ENCODE measurements at regions not wholly inside any gene's neighbourhood (a gene's known extent, or its start where the extent isn't known, plus 50 kb on each side); places are given as distances from the start of the nearest gene placed in this dataset.

DNA sequence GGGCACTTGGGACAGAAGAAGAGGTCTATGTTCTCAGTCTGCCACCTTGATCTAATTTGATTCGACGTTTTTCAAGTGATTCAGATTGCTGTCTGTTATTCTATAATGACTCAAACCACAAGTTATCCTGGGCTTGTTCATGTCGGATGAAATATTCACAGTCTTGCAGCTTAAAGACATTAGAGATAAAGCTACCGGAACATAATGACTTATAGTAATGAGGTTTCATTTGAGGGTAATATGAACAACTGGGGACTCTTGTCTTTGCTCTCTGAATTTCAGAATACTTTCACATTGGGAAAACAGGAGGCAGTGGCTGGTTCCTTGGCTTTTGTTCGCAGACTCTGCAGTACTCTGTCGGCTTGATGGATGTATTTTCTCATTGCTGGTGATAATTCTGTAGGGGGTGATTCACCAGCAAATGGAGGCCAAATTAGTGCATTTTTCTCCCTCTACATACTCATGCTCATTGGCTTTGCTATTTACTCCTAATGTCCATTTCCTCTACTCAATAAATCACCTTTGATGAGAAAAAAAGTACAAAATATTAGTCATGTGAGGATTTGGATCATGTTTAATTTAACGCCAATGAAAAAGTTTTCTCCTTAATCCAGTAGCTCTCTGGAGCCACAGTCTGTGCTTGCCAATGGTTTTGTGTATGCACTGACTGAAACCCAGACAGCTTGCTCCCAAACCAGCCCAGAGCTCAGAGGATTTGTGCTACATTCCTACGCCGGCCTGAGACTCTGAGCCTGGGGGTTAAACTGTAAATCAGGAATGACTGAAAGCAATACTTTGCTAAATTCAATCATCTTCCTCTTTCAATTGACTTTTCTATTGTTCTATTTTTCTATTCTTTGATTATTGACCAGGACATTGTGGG lies 154.7 kb upstream of the ANKH start:
- no peak for DNase-seq
- TF ChIP-seq POLR2A (IDR thresholded peaks at IDR 0.05; ENCODE audit: low read length) (no peak), GATA1 (IDR thresholded peaks at IDR 0.05; ENCODE audit: low read depth, low read length) (no peak)

DNA sequence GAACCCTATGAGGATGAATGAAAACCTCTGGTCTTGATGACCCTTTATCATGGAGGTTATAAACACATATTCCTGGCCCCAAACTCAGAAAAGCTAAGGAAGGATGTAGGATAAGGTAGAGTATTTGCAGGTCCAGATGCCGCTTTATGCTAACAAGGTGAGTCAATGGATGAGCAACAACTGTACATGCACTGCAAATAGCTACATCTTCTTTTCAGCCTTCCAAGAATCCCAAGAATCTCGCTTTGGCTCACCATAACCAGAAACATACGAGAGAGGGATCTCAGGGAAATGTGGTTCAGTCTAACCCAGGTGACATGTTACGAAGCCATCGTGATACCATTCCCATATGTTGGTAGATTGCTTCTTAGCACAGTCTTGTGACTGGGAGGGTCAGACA lies 152.3 kb upstream of the ANKH start:
- DNase-seq = no peak
- no peak for TF ChIP-seq POLR2A (IDR thresholded peaks at IDR 0.05; ENCODE audit: low read length)
- no peak for TF ChIP-seq GATA1 (IDR thresholded peaks at IDR 0.05; ENCODE audit: low read depth, low read length)

DNA sequence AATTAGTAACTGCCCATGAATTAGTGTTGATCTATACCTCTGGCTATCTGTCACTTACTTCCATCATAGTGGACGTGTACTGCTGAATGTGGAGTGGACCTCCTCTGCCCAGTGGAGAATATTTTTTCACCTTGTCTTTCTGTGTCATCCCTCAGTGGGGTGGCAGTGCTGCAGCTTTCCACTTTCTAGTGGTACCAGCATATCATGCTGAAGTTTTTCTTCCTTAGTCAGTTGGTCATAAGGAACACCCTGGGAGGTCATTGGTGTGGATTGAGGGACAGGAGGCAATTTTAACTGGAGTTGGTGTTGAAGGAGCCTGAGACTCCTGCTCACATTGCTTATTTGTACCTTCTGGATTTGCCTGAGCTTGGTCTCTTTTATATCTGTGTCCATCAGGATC lies 151.7 kb upstream of the ANKH start:
- no peak for TF ChIP-seq POLR2A (IDR thresholded peaks at IDR 0.05; ENCODE audit: low read length)
- no peak for TF ChIP-seq GATA1 (IDR thresholded peaks at IDR 0.05; ENCODE audit: low read depth, low read length)
- DNase-seq = no peak

DNA sequence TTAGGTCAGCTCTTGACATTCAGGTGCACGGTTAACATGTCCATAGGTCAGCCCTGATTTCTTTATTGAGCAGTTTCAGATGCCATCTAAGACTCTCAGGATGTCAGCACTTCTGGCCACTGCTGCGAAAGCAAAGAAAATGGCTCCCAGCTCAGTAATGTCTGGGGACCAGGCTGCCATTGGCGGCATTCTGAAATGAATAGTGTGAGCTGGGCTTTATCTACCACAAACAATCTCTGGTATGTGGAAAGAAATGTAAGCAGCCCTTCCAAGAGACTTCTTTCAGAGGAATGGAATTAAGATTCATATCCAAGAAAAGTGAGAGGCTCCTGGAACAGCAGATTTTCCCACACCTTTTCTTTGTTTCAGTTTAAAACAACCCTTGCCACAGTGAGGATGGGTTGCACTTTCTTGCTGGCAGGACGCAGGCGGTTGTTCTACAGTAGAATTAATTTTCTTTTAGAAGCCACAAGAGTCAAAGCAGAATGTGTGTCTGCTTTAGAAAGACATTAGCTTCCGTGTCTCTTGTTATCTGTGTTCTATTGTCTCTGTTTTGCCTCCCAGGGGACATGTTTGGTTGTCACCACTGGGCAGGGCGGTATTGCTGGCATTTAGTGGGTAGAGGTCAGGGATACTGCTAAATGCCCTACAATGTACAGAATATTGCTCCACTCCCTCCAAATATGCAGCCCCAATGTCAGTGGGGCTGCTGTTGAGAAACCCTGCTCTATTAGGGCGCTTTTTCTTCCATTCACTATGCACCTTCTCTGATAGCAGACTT lies 149.9 kb upstream of the ANKH start:
- TF ChIP-seq GATA1 (IDR thresholded peaks at IDR 0.05; ENCODE audit: low read depth, low read length) (no peak), POLR2A (IDR thresholded peaks at IDR 0.05; ENCODE audit: low read length) (no peak)
- no peak for DNase-seq

DNA sequence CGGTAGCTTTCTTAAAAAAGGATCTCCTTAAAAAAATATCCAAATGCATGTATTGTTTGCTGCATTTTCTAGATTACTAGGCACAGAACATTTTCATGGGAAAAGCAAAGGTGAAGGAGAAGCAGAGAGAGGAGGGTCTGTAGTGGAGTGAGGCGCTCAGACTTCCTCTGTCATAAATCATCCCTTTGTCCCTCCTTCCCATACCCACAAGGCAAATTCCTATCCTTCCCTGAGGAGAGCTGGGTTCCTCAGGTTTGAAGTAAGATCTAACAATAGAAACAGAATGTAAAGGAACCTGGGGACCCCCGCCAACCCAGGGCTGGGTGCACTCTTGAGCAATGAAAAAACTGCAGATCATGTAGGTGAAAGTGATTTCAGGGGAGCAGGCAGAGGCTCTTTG lies 149.2 kb upstream of the ANKH start:
- no peak for TF ChIP-seq GATA1 (IDR thresholded peaks at IDR 0.05; ENCODE audit: low read depth, low read length)
- no peak for TF ChIP-seq POLR2A (IDR thresholded peaks at IDR 0.05; ENCODE audit: low read length)
- DNase-seq = no peak

DNA sequence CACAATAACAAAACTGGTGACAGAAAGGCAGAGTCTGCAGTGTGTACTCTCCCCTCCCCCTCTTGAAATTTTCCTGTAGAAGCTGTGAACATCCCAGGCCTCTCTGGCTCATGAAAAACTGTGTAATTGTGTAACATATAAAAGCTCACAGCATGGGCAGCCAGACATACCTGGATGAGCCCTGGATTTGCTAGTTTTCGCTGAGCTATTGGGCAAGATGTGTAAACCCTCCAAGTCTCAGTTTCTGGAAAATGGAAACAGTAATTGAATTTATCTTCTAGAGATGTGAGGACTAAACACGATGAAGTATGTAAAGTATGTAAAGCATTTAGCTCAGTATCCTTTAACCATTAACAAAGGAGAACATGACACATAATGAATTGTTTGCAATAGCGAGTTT lies 143.2 kb upstream of the ANKH start:
- no peak for TF ChIP-seq GATA1 (IDR thresholded peaks at IDR 0.05; ENCODE audit: low read depth, low read length)
- no peak for TF ChIP-seq POLR2A (IDR thresholded peaks at IDR 0.05; ENCODE audit: low read length)
- DNase-seq = no peak

DNA sequence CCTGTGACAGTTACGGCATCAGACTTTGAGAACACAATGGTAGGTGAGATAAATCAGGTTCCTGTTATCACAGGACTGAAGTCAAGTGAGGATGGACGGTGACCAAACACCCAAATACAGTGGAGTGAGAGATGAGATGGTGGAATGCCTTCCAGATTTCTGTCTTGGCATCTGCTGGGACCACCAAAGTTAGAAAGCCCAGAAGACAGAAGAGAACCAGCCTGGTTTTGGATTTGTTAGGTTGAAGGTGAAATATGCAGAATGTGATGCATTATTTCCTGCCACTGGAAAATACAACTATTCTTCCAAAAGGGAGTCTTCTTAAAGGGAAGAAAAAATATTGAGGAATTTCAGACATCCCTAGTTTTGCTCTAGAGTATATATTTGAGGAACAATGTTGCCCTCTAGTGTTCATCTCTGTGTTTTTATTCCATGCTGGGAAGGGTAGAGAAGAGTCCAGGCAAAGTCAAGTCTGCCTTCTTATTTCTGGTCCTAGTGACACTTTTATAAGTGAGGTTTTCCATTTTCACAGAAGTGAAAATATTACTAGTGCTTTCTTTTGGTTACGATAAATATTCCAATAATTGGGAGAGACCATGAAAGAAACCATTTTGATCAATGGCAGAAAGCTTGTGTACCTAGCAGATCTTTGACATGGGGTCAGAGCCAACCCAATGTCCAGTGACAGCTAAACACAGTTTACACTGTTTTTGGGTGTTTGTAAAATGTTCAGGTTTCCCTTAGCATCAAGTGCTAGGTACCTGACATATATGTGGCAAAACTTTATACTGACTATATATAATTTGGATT lies 142.3 kb upstream of the ANKH start:
- TF ChIP-seq POLR2A (IDR thresholded peaks at IDR 0.05; ENCODE audit: low read length) (no peak), GATA1 (IDR thresholded peaks at IDR 0.05; ENCODE audit: low read depth, low read length) (no peak)
- DNase-seq = peak; percentile 17 to 63

DNA sequence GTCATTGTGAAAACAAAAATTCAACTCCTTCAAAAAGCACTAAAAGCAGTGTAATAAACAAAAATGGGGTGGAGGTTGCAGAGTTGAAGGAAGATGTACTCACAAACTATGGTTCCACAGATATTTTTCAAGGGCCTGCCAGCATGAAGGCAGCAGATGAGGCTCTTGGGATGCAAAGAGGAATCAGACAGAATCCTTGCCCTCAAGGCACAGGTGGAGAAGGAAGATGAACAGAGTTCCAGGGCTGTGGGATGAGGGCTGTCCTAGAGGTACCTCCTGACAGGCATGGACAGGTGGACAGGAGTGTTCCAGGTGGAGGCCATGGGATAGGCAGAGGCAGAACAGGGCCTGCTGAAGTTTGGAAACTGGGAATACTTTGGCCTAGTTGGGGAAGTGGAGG lies 140.5 kb upstream of the ANKH start:
- no peak for DNase-seq
- no peak for TF ChIP-seq GATA1 (IDR thresholded peaks at IDR 0.05; ENCODE audit: low read depth, low read length)
- no peak for TF ChIP-seq POLR2A (IDR thresholded peaks at IDR 0.05; ENCODE audit: low read length)

DNA sequence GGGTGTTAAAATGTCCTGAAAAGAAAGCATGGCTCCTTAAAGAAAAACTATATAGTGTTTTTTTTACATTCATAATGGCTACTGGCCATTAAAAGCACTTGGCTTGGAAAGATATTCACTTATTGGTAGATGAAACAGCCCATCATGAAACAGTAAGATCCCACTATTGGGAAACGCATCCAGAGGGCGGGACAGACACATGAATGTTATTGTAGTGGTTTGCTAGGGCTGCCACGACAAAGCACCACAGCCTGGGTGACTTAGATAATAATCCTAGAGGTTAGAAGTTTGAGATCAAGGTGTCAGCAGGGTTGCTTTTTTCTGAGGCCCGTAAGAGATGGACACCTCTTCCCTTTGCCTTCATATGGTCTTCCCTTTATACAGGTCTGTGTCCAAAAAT lies 139.4 kb upstream of the ANKH start:
- no peak for TF ChIP-seq POLR2A (IDR thresholded peaks at IDR 0.05; ENCODE audit: low read length)
- TF ChIP-seq GATA1 (IDR thresholded peaks at IDR 0.05; ENCODE audit: low read depth, low read length) = no peak
- DNase-seq = no peak

DNA sequence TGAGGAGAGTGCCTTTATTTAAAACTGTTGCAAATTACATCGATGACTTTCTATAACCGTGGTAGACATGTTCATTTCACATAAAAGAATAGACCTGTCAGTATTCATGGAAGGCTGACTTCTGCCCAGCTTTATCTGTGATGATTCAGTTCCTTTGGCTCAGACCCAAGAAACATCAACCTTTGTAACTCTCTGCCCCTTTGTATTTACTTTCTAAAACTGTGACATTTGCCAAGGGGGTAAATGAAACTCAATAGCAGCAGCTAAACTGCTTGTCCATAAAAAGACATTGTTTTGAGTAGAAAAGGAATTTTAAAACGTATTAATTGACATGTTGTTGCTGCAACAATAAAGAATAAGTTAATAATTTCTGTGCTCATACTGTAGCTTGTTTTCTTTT lies 137.8 kb upstream of the ANKH start:
- DNase-seq = peak in 1 of 2 experiments; percentile 25
- TF ChIP-seq GATA1 (IDR thresholded peaks at IDR 0.05; ENCODE audit: low read depth, low read length) (no peak), POLR2A (IDR thresholded peaks at IDR 0.05; ENCODE audit: low read length) (no peak)

DNA sequence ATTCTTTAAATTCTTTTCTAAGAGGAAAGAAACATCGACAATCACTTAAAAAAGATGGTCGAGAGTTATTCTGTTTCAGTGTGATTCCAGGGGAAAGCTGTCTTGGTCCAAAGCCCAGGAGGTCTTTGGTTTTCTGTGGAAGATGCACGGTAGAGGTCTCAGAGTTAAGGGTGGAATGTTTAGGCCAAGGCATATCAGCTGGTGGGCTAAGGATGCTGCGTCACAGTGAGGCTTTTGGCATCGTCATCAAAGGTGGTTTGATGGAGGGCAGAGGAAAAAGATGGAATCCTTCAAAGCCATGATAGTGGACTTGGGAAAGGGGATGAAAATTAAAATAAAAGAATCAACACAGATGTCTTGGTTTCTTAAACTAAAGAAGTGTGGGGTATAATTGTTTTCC lies 137.3 kb upstream of the ANKH start:
- TF ChIP-seq GATA1 (IDR thresholded peaks at IDR 0.05; ENCODE audit: low read depth, low read length) (no peak), POLR2A (IDR thresholded peaks at IDR 0.05; ENCODE audit: low read length) (no peak)

DNA sequence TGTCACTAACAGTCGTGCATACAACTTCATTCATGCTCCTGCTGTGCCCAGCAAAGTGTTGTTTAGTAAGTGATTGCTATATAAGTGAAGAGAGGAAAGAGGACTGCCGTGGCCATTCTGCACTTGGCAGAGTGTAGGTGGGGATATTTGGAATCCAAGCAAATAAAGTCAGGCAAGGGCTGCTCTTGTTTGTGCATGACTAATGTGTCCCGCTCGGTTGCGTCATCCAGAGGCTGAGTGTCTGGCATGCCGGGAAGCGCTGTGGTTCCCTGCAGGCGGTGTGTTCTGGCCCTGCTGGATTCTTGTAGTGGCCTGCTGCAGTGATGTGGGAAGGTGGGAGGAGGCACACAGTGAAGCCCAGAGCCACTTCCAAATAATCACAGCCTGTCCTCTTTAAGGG lies 136.9 kb upstream of the ANKH start:
- no peak for TF ChIP-seq GATA1 (IDR thresholded peaks at IDR 0.05; ENCODE audit: low read depth, low read length)
- TF ChIP-seq POLR2A (IDR thresholded peaks at IDR 0.05; ENCODE audit: low read length) = no peak
- no peak for DNase-seq

More for the DNA sequence above, 137.3 kb upstream of the ANKH start:
- DNase-seq = no peak

DNA sequence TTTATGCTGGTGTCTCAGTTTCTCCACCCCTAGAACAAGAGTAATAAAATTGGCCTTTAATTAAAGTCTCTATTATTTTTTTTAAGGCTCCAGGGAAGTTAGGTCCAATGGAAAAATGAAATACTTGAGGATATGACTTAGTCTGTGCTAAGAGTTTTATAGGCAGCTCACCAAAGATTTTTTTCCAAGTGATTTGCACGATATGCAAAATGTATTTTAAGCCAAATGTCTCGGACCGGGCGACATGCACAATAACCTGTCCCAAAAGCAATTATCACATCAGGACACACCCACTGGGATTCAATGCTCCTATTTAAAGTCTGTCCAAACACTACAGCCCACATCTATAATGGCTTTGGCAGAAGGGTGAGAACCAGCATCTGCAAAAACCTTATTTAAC lies 136.1 kb upstream of the ANKH start:
- TF ChIP-seq POLR2A (IDR thresholded peaks at IDR 0.05; ENCODE audit: low read length) (no peak), GATA1 (IDR thresholded peaks at IDR 0.05; ENCODE audit: low read depth, low read length) (no peak)
- DNase-seq = no peak

DNA sequence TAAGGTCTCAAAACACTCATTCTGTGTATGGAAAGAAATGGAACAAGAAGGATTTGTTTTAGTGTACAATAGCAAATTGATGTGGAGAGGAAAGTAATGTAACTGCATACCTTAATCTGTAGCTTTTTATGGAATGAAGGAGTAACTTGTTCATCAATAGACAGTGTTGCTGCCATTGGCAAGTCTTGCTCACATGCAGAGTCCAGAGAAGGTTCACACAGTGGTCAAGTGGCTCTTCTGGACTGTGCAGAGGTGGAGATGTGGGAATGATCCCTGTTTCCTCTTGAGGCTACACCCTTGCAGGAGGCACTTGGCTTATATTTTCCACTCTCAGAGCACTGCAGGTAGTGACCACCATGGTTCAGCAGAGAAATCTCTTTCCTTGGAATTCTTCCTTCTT lies 132.9 kb upstream of the ANKH start:
- DNase-seq = no peak

More for the DNA sequence above, 132.9 kb upstream of the ANKH start:
- TF ChIP-seq POLR2A (IDR thresholded peaks at IDR 0.05; ENCODE audit: low read length) (no peak), GATA1 (IDR thresholded peaks at IDR 0.05; ENCODE audit: low read depth, low read length) (no peak)
